Hippocampal formation (tissue), 2 donors: ENCODE measurements at regions not wholly inside any gene's neighbourhood (a gene's known extent, or its start where the extent isn't known, plus 50 kb on each side); places are given as distances from the start of the nearest gene placed in this dataset.
"Not testable (repeated sequence)": the region's sequence is repeated elsewhere in the genome, so short reads cannot be mapped to it uniquely, and the experiment has no call there.

Source experiments
- DNase-seq, 2 donors: peaks; one replicate each; lab custom pipeline; 2025; lab: John Stamatoyannopoulos, UW

DNA sequence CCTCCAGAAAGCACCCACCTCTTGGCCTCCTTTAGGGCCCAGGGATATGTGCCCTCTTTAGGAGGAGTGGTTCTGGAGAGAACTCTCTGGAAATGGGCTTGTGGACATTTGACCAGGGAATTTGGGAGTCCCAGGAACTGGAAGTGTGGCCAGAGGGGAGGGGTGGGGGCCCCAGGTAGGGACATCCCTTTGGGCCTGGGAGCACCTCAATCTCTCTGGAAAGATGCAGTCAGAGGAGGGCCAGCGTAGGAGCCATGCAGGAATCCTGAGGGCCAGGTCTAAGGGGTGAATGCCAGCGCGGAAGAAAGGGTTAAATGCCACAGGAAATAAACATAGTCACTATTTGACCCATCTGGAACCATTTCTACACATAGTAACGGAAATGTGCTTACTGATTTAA, 50.3 kb upstream of the ITGA11 start:
- no peak for DNase-seq

DNA sequence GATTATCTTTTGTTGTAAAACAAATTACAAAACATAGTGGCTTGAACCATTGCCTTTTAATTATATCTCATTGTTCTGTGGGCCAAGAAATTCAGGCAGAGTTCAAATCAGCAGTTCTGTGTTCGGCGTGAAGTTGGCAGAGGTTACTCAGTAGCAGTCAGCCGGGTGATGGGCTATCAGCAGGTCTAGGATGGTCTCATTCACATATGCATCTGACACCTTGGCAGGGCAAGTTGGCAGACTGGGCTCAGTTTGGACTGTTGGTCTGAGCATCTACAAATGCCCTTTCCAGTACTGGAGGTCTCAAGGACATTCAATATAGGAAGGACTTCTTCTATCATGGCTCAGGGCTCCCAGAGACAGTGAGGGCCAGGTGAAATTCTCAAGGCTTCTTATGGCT, 51.2 kb upstream of the ITGA11 start:
- no peak for DNase-seq

DNA sequence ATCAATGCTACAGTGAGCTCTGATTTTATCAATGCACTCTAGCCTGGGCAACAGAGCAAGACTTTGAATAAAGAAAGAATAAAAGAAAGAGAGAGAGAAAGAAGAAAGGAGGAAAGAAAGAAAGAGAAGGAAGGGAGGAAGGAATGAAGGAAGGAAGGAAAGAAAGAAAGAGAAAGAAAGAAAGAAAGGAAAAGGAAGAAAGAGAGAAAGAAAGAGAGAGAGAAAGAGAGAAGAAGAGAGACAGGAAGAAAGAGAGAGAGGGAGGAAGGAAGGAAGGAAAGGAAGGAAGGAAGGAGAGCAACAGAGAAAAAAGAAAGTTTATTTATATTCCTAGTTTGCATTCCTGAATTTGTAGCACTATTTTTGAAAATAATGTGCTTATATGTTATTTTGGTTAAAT, 52.3 kb upstream of the ITGA11 start:
- no peak for DNase-seq

DNA sequence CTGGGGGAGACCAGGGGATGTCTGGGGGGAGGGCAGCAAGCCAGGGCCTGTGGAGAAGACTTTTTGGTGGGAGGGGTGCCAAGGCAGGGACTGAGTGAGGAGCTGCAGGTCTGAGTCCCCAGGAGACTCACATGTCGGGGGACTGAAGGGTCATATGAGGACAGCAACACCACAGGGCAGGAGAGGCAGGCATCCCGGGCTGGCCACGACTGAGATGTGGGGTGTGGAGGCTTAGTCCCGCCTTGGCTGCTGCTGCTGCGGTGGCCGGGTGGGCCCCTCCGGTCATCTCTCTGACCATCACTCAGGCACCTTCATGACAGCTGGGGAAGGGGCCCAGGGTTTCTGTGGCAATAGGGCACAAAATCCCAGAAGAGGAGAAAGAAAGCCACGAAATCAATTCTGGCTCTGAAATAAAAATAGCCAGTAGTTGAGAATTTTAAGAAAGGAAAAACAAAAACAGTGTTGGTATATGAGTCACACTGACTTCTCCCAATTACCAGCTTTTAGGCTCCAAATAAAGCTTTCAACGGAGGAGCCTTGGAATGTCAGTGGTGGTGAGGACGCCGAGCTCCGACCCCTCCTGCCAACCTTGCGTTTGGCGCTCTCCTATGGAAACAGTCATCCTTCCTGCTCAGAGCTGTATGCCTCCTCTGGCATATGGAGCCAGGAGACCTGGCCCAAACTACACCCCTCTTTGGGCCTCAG, 52.9 kb upstream of the ITGA11 start:
- no peak for DNase-seq

DNA sequence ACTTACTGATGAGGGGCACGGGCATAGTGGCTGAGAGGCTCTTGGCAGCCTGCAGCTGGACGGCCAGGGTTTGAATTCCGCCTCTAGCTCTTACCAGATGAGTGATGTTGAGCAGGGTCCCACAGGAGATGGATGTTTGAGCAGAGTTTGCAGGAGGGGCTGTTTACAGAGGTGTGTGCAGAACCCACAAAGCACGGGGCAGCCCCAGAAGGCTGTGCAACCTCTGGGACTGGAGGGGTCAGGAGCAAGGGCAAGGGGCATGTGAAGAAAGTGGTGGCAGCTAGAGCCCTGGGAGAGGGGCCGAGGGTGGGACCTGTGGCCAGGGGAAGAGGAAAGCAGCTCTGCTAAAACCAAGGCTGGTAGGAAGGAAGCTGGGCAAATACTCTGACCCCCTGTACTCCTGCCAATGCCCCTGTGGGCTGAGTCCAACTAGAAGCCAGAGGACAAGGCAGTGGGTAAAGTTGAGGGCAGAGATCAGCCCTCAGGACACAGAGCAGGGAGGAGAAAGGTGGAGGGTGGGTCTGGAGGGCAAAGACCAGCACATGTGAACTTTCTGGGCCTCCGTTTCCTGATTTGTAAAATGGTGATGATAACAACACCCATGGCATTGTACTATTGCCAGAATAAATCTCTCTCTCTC, 53.9 kb upstream of the ITGA11 start:
- no peak for DNase-seq

DNA sequence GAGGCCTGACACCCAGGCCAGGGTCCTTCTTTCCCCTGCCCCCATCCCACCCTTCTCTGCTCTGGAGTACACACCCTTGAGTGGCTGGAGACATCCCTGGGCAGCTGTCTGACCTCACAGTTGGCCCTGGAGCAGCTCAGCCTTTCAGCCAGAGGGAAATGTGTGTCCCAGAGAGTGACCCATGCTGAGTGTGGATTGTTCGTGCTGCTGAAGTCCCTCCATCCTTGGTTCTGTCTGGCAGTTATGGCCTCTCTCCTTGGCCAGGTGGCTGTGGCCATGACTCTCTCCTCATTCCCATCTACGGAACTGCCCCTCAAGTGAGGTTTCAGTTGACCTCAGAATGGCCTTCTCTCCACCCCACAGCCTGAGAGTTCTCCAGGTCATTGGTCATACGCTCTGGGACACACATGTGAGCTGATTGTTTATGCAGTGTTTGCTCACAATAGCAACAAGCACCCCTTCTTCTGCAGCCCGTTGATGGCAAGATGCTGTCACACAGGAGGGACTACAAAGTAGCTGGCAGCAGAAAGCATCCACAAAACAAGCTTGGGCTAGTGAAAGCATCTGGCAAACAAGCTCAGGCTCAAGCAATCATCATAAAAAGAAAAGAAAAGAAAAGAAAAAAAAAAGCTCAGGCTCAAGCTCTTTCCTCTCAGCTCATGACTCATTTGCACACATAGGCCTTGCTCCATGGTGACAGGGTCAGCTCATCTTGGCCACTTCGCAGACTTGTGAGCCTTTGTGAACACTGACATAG, 55.3 kb upstream of the ITGA11 start:
- DNase-seq, result no peak

DNA sequence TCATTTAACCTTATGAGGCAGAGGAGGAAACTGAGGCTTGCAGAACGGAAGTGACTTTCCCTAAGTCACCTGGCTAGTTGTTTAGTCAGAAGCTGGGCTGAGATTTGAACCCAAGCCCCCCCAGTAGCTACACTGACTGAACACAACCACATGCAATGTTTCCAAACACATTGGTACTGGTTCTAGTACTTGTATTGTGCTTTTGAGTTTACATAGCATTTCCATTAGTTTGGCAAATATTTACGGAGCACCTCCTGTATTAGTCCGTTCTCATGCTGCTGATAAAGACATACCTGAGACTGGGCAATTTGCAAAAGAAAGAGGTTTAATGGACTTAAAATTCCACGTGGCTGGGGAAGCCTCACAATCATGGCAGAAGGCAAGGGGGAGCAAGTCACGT, 56.3 kb upstream of the ITGA11 start:
- no peak for DNase-seq

DNA sequence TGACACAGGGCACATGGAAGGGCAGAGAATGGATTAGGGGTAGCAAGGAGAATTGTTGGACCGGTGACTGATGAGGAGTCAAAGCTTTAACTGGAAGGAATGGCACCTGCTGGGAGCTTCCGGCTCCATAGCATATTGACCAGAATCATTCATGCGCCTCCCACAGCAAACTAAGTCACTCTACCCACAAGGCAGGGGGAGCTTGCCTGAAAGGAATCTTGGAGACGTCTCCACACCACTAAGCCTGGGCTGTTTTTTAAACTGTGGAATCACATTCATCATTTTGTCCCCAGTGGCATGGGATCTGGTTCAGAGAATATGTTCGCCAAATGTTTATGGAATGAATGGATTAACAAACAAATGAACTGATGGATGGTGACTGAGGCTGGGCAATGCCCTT, 57.0 kb upstream of the ITGA11 start:
- no peak for DNase-seq

DNA sequence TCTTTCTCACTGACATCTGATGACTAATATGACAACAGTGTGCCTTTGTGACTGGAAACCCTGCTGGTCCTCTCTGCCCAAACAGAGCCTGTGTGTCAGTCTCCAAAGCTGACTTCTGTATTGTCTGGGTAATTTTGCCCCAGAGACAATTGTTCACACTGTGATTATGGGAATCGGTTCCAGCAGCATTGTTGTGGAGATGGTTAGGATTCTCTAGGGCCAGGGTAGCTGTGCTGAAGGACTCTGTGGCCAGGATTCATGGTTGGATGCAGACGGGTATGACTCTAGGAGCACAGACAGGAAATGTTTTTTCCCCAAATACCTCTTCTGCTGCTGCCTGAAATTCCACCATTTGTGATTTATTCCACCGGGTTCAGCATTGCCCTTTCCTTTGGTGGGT, 57.5 kb upstream of the ITGA11 start:
- DNase-seq, result no peak

DNA sequence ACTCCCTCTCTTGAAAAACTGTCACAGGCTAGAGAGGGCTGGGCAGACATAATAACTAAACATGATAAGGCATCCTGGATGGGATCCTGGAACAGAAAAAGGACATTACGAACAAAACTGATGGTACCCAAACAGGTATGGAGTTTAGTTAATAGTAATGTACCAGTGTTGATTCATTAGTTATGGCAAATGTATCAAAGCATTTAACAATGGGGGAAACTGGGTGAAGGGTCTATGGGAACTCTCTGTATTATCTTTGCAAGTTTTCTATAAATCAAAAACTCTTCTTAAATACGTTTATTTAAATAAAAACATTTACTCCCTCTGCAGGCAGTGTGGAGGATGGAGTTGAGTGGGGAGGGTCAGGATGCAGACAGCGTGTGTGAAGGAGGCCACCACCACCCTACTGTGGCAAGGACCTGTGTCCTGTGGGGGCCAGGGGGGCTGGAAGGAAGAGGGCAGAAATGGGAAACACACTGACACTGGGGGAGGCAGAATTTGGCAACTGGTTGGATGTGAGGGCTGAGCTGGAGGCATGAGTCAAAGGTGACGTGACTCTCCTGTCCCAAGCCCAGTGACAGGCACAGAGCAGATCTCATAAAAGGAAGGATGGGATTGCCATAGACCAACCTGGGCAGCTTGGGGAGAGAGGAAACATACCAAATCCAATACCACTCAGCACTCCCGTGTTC, 59.6 kb upstream of the ITGA11 start:
- no peak for DNase-seq

DNA sequence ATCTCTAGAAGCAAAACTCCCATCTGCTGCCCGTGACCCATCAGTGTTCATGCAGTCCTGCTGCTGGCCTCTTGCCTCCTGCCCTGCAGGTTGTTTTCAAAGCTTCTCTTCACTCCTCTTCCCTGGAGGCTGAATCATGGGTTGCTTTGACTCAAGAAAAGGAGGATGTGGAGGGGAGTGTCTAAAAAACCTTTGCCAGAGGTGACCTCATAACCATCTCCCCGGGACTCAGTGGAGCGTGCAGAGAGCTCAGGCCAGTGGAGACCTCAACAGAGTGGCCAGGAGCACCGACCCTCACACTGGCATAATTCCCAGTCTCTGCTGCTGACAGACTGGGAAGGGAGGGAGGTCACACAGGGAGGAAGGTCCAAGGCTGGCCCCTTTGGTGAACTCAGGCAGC, 60.9 kb upstream of the ITGA11 start:
- DNase-seq, result no peak

DNA sequence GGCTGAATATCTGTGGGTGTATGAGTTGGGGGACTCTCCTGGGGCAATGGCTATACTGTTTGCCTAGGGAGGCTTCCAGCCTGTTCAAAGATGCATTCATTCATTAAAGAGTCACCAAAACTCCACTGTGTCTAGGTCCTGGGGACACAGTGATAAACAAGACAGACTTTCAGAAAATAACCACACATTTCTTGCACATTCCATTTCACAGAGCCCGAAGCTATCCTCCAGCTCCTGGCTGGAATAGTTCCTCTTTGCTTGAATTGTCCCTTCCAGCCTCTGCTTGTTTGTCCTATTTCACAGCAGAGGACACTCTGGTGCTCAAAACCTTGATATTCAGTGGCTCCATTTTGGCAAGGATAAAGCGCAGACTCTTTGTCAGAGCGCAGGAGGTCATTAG, 61.7 kb upstream of the ITGA11 start:
- no peak for DNase-seq

DNA sequence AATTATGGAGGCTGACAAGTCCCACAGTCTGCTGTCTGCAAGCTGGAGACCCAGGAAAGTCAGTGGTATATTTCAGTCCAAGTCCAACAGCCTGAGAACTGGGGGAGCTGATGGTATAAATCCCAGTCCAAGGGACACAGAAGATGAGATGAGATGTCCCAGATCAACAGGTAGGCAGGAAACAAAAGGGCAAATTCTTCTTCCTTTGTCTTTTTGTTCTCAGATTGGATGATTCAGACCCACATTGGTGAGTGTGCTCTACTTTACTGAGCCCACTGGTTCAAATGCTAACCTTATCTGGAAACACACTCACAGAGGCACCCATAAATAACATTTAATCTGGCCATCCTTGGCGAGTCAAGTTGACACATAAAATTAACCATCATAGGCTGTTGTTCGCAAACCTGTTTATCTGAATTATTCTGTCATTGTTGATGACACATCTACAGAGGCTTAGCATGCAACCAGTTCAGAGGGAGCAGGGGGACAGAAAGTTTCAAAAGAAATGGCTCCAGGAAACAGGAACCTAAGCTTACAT, 62.7 kb upstream of the ITGA11 start:
- DNase-seq, result no peak

DNA sequence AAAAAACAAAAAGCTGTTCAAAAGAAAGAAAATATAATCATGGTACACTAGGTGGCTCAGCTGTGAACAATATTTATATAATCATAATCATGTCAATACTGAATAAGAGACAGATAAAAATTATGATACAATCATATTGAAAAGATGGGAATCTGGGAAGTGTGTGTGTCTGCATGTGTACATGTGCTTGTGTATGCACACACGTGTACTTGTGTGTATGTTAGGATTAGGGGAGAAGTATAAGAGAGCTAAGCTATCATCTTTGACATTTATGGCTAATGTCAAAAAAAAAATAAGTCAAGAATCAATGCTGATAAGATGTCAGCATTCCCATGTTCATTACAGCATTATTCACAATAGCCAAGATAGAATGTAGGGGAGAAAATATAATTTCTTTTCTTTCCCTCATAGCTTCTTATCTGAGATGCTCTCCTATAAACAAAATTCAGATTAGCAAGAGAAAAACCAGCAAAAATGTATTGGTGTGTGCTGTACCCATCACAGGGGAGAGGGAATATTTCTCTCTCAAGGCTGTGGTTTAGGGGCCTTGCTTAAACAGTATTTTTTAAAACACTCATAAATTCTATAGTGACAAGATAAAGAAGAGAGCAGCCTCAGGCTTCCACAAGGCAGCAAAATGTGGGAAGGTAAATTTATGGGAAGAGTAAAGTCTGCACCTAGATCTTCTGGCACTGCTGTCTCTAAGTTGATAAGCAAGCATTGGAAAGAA, 63.4 kb upstream of the ITGA11 start:
- DNase-seq, result no peak

DNA sequence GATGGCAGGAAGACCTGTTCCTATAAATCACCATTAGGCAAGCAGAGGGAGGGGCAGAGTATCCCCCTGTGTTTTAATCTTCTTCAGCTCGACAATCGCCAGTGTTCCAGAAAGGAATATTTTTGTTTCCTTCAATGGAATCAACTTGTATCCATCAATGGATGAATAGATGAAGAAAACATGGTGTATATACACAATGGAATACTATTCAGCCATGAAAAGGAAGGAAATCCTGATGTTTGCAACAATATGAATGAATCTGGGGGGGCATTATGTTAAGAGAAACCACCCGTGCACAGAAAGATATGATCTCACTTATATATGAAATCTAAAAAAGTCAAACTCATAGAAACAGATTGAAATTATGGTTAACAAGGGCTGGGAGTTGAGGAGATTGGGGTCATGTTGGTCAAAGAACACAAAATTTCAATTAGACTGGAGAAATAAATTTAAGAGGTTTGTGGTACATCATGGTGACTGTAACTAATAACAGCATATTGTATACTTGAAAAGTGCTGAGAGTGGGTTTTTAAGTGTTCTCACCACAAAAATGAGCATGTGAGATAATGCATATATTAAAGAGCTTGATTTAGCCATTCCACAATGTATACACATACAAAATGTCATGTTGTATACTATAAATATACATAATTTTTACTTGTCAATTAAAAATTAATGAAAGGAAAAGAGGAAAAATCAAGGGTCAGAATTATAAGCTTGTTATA, 64.2 kb upstream of the ITGA11 start:
- DNase-seq, result no peak

DNA sequence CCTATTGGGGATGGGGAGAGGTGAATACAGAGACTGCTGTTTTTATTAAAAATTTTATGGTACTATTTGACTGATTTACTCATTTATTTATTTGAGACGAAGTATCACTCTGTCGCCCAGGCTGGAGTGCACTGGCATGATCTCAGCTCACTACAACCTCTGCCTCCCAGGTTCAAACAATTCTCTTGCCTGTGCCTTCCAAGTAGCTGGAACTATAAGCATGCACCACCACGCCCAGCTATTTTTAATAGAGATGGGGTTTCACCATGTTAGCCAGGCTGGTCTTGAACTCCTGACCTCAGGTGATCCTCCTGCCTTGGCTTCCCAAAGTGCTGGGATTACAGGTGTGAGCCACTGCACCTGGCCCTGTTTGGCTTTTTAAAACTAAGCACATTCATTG, 64.8 kb upstream of the ITGA11 start:
- DNase-seq, result not testable (repeated sequence)

DNA sequence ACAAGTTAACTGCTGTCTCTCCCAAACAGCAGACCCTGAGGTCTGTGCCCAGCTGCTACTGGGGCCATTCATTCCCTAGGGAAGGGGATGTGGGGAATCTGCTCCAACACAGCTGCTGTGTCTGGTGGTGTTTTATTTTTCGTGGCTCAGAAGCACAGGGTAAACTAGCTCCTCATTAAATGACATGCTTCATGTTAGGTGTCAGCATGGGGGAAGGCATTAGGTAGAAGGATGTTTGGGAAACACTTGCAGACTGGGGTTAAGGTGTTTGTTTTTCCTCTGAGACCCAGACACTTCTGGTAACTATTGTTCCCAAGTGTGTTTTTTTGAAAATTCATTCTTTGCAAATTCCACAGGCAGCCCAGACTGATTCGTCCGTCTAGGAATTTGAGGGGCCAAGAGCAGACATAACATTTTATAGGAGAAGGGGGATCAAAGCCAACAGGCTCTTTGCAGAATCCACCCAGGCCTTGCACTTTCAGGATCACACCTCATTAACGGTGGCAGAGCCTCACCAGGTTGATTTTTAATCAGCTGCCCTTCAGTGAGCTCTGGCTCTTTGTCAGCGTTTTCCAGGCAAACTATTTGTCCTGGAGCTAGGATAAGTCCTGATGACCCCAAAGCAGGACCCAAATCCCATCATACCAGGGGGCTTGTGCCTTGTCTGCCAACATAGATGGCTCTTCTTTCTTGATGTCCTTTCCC, 65.4 kb upstream of the ITGA11 start:
- no peak for DNase-seq

DNA sequence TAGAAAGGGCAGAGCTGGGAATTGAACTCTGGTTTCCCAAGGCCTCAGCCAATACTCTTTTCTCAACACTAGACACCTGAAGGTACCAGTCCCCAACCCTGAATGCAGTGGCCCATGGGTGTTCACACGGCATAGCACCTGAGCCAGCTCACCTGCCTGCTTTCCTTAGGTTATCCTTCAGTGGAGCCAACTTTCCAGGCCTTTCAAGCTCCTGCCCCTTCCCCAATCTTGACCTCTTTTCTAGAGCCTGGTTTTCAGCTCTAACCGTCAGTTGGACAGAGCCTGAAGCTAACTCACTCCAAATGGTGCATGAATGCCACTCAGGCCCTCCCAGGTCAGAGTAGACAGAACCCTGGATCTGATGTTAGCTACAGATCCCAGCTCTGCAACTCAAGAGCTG, 66.1 kb upstream of the ITGA11 start:
- DNase-seq, result no peak

DNA sequence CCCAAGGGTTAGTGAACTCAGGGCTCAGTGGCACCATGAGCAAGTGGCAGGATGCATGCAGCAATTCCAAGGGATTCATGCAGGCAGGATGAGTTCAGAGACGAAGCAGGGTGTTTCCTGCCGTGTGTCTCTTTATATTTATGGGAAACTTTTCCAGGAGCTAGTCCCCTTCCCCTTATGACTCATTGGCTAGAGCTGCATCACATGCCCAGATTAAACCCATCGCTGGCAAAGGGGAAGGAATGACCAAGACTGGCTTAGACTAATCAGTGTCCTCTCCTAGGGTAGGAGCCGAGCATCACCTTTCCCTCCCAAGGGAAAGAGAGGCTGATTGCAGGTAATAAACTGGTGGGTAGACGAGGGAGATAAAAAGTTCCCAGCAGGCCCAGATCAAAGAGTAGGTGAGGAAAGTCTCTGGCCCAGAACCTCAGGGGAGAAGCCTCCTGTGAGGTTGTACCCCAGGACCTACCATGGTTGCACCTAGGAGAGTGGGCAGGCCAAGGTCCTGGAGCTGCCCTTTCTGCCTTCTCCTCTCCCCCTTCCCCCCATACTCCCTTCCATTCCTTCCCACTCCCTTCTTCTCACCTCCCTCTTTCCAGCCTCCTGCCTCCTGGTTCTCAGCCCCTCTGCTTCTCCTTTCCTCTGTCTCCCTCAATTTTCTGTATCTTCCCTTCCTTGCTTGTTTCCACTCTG, 67.8 kb upstream of the ITGA11 start:
- no peak for DNase-seq
